Kidney (tissue), 13 donors: ENCODE measurements at regions not wholly inside any gene's neighbourhood (a gene's known extent, or its start where the extent isn't known, plus 50 kb on each side); places are given as distances from the start of the nearest gene placed in this dataset.

Source experiments
- DNase-seq, 5 donors: peaks; one replicate each; pipeline ENCODE4 v3.0.0-alpha.2; 2013 to 2020
- FAIRE-seq: peaks from 2 replicates; lab custom pipeline; 2012; peaks lifted over from hg19 to GRCh38; lab: Jason Lieb, UNC
- H3K27ac ChIP-seq, 2 donors: one replicate each; pipeline ENCODE4 v1.7.0; 2013; ENCODE audit warnings: low read depth in 2 of 2, low read length in 2 of 2, inconsistent platforms in 1 of 2
- H3K27me3 ChIP-seq: one replicate; pipeline ENCODE4 v1.7.1; 2013; ENCODE audit warnings: low read length, inconsistent platforms; ENCODE audit not compliant: control insufficient read depth, insufficient read depth
- H3K36me3 ChIP-seq, 3 donors: one replicate each; pipeline versions ENCODE4 v1.7.0 to v1.7.1; 2013; ENCODE audit warnings: low read length in 3 of 3, control low read depth in 1 of 3, inconsistent platforms in 1 of 3; ENCODE audit not compliant: insufficient read depth in 3 of 3, control insufficient read depth in 2 of 3
- H3K4me1 ChIP-seq, 3 donors: one replicate each; pipeline versions ENCODE4 v1.7.0 to v1.7.1; 2013; ENCODE audit warnings: low read length in 3 of 3, inconsistent platforms in 1 of 3, low read depth in 1 of 3; ENCODE audit not compliant: control insufficient read depth in 2 of 3, insufficient read depth in 2 of 3
- H3K4me3 ChIP-seq, 3 donors: one replicate each; pipeline versions ENCODE4 v1.7.0 to v1.8.1; 2013; ENCODE audit warnings: low read length in 3 of 3, control low read depth in 1 of 3, inconsistent platforms in 1 of 3
- H3K9ac ChIP-seq, 3 donors: one replicate each; pipeline versions ENCODE4 v1.7.0 to v1.7.1; 2013; ENCODE audit warnings: low read length in 3 of 3, control low read depth in 1 of 3, inconsistent platforms in 1 of 3
- H3K9me3 ChIP-seq, 3 donors: one replicate each; pipeline versions ENCODE4 v1.7.0 to v1.7.1; 2013; ENCODE audit warnings: low read length in 3 of 3, control low read depth in 1 of 3, inconsistent platforms in 1 of 3; ENCODE audit not compliant: control insufficient read depth in 2 of 3, insufficient read depth in 1 of 3
- intact Hi-C: fragments of 100-400 bp; cut with DNase I; formaldehyde crosslinking; loops from one replicate; pipeline ENCODE4 v1.11.1; 2022
- TF ChIP-seq, protein P1 (sequence below): IDR thresholded peaks from 3 replicates; pipeline ENCODE4 v1.5.1; 2012; ENCODE audit warnings: mild to moderate bottlenecking, moderate library complexity, borderline replicate concordance; ENCODE audit not compliant: insufficient read depth; ENCODE audit errors: extremely low read depth
- donor health status: control.
- donor health status: control.
- donor health status: control.
- donor health status: control.
- donor health status: control.
- donor health status: DM: yes; HTN: yes; CAD: no.
- donor health status: Normal renal cell carcinoma (clear cell type).

DNA sequence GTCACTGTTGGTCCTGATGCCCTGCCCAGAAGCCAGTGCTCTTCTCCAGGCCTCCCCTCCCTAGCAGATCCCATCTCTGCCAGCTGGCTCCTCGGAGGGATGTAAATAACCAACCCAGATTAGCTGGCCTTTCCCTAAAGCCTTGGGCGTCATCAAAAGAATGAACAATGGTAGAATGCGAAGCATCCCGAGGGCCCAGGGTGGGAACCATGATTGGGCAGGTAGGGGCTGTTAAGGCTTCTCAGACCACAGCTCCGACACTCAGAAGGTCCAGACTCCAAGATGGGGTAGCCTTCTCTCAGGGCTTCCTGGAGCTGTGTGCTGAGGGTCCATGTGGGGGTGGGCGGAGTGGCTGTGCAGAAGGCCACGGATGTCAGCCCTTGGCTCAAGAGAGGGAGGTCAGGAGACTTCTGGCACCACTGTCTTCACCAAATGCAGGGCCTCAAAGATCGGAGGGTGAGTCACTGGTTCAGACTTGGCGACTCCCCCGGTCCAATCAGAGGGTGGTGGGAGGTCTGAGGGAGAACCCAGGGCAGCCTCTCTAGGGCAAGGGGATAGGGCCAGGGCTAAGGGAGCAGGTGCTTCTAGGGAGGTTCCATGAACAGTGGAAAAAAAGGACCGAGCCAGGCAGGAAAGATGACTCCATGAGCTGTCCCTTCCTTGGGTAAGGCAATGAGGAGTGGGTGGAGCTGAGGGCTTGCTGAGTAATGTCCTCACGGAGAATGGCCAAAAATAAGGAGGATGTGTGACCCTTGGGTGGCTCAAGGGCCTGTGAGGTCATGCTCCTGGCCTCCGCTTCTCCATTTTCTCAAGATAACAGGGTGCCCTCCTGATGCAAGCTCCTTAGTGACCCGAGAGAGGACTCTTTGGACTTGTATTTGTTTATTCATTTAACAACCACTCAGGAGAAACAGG, 58.4 kb upstream of the EPS8L3 start:
- no peak overlapping the region for H3K4me3 ChIP-seq
- no peaks in the 10 kb centered on the region for H3K27me3 ChIP-seq
- H3K27ac ChIP-seq: no peak overlapping the region
- H3K9me3 ChIP-seq: no peaks in the 10 kb centered on the region
- H3K9ac ChIP-seq: no peak overlapping the region
- intact Hi-C loops: no loop called here
- TF ChIP-seq, protein P1, sequence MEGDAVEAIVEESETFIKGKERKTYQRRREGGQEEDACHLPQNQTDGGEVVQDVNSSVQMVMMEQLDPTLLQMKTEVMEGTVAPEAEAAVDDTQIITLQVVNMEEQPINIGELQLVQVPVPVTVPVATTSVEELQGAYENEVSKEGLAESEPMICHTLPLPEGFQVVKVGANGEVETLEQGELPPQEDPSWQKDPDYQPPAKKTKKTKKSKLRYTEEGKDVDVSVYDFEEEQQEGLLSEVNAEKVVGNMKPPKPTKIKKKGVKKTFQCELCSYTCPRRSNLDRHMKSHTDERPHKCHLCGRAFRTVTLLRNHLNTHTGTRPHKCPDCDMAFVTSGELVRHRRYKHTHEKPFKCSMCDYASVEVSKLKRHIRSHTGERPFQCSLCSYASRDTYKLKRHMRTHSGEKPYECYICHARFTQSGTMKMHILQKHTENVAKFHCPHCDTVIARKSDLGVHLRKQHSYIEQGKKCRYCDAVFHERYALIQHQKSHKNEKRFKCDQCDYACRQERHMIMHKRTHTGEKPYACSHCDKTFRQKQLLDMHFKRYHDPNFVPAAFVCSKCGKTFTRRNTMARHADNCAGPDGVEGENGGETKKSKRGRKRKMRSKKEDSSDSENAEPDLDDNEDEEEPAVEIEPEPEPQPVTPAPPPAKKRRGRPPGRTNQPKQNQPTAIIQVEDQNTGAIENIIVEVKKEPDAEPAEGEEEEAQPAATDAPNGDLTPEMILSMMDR: no peak
- FAIRE-seq (no peak), DNase-seq (no peak)
- H3K36me3 ChIP-seq: no peaks in the 10 kb centered on the region
- H3K4me1 ChIP-seq: peaks cover 0 to 13% (median 5%) of the 10 kb centered on the region in 3 donors

DNA sequence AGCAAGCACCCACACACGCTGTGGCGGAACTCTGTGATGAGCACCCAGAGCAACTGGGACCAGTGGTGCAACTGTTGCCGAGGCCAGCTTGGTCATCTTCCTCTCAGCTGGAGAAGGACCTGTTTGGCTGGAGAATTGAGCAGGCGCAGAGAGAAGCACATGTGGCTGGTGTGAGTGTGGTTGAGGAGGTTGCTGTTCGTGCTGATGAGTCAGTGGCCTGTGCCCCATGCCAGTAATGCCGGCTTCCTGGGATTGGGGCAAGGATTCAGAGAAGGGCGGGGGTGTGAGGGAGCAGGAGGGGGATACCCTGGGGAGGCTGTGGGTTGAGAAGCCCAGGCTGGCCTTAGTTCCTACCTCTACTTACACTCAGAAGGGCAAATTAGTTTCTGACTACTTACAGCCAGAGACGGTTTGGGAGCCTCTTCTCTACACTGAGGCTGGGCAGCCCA, 57.5 kb upstream of the EPS8L3 start:
- Histone ChIP-seq H3K27ac (no peak overlapping the region), H3K4me3 (no peak overlapping the region), H3K27me3 (no peaks in the 10 kb centered on the region), H3K36me3 (no peaks in the 10 kb centered on the region), H3K4me1 (peaks cover 0 to 13% (median 5%) of the 10 kb centered on the region in 3 donors), H3K9ac (no peak overlapping the region), H3K9me3 (no peaks in the 10 kb centered on the region)
- TF ChIP-seq, protein P1: no peak
- FAIRE-seq: no peak
- peak in 1 of 5 donors; percentile 70 for DNase-seq
- intact Hi-C loops: no loop called here

DNA sequence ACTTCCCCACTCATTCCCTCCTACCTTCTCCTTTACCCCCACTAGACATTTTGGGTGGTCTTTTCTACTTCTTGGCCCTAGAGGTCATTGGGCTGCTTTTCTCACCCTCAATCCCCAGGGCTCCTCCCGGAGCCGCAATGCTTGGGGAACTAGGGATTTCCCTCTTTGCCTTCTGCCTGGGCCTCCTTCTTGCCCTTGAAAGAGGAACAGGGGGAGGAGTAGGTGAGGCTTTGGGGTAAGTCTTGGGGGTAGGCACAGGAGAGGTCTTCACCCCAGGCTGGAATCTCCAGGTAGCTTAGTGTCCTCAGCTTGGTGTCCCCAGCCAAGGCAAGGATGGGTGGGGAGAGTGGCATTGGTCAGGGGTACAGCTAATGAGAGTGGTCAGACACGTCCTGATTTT, 56.2 kb upstream of the EPS8L3 start:
- H3K27ac ChIP-seq: no peak overlapping the region
- FAIRE-seq (no peak), DNase-seq (no peak)
- TF ChIP-seq, protein P1: no peak
- intact Hi-C loops: no loop called here
- H3K4me3 ChIP-seq: no peak overlapping the region
- no peaks in the 10 kb centered on the region for H3K27me3 ChIP-seq
- H3K9me3 ChIP-seq: no peaks in the 10 kb centered on the region
- no peak overlapping the region for H3K9ac ChIP-seq
- H3K4me1 ChIP-seq: peaks cover 0 to 13% (median 5%) of the 10 kb centered on the region in 3 donors
- no peaks in the 10 kb centered on the region for H3K36me3 ChIP-seq
